Gastroesophageal sphincter (tissue), 3 donors: ENCODE measurements at regions not wholly inside any gene's neighbourhood (a gene's known extent, or its start where the extent isn't known, plus 50 kb on each side); places are given as distances from the start of the nearest gene placed in this dataset.

ENCODE experiments used
- CTCF ChIP-seq, 4 experiments: fragments of 200-600 bp in 2 of 4; fragments of 450-650 bp in 2 of 4; sonication (generic) in 1 of 4; IDR thresholded peaks; one replicate each; pipeline ENCODE4 v1.5.1; 2017 to 2019; ENCODE audit warnings: antibody characterized with exemption in 4 of 4, mild to moderate bottlenecking in 2 of 4, moderate library complexity in 2 of 4
- POLR2A ChIP-seq, 2 donors: fragments of 450-650 bp; IDR thresholded peaks; one replicate each; pipeline ENCODE4 v1.6.1; 2017; ENCODE audit warnings: antibody characterized with exemption in 2 of 2, mild to moderate bottlenecking in 2 of 2, moderate library complexity in 1 of 2

DNA sequence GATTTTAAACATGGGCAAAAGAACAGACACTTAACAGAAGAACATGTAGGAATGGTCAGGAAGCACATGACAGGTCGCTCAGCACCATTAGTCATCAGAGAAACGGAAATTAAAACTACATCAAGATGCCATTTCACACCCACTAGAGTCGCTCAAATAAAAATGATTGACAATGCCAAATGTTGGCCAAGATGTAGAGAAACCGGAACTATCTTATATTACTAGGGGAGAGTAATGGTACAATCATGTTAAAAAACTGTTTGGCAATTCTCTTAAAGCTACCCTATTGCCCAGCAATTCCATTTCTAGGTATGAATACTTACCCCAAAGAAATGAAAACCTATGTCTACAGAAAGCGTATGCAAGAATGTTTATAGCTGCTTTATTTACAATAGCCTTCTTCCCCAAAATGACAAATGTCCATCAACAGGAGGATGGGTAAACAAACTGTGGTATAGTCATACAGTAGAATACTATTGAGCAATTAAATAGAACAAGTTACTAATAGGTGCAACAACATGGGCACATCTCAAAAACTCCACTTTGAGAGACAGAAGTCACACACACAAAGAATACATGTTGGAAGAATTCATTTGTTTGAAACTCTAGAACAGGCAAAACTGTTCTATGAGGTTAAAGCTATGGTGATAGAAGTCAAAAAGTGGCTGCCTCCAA, 92.8 kb downstream of the ETS2 start:
- no peak for TF ChIP-seq CTCF (IDR thresholded peaks at IDR 0.05)
- no peak for TF ChIP-seq POLR2A (IDR thresholded peaks at IDR 0.05)
